GM18526 (cell line): ENCODE measurements at regions not wholly inside any gene's neighbourhood (a gene's known extent, or its start where the extent isn't known, plus 50 kb on each side); places are given as distances from the start of the nearest gene placed in this dataset.

Experiments used
- POLR2A ChIP-seq: IDR thresholded peaks from 3 replicates; pipeline ENCODE4 v1.6.1; 2011; ENCODE audit not compliant: insufficient read length; ENCODE audit errors: extremely low read depth

GRCh38 chr16:86211265-86211664 is 299.1 kb upstream of the FOXF1 start:
- no peak for TF ChIP-seq POLR2A

DNA sequence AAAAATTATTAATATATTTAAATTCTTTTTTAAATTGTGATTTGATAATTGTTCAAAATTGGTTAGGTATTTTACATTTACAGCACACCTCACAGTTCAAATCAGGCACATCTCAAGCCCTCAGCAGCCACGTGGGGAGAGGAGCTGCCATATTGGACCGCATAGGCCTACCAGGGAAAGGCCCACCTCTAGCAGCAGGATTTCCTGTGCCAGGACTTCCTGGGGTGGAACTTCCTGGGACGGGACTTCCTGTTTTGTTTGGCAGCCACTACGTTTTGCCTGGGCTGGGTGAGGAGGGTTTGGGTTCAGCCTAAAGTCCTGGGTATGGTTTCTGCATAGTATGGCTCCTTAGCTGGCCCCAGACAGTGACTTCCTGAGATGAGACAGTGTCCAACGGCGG is 298.5 kb upstream of the FOXF1 start:
- TF ChIP-seq POLR2A: no peak

- no peak for TF ChIP-seq POLR2A
Measured at GRCh38 chr16:86212706-86213436, 297.5 kb upstream of the FOXF1 start.

- no peak for TF ChIP-seq POLR2A
Measured at GRCh38 chr16:86213437-86214205, 296.7 kb upstream of the FOXF1 start.

DNA sequence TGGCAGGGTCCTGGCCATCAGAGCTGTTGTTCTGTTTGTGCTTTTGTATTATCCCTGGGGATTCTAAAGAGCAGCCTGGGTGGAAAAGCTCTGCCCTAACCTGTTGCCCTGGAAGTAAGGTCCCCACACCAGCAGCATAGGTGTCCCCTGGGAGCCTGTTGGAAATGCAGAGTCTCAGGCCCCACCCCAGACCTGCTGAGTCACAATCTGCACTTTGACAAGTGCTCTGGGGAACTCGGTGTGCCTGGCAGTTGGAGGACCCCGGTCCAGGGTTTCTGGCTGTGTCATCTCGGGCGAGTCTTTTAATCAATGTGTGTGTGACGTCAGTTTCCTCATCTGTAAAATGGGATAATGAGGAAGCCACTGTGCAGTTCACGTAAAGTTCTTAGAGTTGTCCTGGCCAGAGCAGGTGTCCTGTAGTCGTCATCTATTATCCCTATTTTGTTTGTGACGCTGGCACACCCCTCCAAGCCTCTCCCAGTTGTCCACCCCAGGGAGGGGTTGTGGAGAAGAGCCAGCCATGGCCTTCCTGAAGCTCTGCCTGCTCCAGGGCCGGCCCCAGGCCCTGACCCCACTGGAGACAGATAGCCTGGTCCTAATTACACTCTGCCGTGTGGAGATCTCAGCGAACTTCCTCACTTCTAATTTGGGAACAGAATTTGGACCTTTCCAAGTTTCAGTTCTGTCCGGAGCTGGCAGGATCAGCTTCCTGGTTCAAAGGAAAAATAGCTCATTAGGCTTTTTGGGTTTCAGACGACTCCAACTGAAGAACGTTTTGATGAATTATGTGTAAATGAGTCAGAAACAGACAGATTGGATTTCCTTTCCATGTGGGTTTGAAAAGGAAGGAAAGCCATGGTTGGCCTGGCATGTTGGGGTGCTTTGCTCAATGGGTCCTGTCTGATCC is 295.7 kb upstream of the FOXF1 start:
- no peak for TF ChIP-seq POLR2A

GRCh38 chr16:86215233-86215978 is 294.9 kb upstream of the FOXF1 start:
- no peak for TF ChIP-seq POLR2A

DNA sequence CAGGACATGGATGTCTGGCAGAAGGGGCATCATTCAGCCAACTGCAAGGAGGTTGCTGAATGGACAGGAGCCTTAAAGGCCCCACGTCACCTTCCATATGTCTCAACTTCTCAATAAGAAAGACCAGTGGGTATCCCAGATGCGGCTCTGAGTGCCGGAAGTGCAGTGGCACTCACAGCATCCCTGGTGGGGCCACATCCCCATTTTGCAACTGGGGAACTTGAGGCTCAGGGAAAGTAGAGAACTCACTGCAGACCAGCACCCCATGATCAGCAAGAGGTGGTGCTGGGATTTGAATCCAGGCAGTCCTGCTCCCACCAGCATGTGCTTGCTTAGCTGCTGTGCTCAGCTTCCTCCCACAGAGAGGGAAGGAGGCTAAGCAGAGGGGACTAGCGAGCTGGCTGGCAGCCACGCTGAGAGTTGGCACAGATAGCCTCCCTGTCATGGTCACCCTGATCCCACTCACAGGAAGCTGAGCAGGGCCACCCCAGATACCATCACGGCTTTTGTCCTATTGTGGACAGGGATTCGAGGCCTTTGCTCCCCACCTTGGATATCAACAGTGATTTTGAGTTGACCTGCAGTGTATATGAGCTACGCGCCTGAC is 294.2 kb upstream of the FOXF1 start:
- no peak for TF ChIP-seq POLR2A

DNA sequence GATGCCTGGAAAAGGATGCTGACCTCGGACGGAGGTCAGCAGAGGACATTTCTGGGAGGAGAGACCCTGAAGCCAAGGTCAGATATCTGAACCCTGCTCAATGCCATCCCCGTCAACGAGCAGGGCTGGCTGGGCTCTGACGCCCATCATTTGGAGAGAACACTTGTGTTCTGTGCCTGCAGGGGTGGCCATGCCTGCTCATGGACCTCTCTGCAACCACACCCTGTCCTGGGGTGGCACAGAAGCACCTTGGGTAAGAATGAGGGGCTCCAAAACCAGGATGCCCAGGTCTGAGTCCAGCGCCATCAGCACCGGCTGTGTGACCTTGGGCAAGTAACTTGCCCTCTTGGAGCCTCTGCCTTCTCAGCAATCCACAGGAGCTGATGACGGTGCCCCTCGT is 293.7 kb upstream of the FOXF1 start:
- no peak for TF ChIP-seq POLR2A

- TF ChIP-seq POLR2A: no peak
Measured at GRCh38 chr16:86217001-86217890, 293.1 kb upstream of the FOXF1 start.

DNA sequence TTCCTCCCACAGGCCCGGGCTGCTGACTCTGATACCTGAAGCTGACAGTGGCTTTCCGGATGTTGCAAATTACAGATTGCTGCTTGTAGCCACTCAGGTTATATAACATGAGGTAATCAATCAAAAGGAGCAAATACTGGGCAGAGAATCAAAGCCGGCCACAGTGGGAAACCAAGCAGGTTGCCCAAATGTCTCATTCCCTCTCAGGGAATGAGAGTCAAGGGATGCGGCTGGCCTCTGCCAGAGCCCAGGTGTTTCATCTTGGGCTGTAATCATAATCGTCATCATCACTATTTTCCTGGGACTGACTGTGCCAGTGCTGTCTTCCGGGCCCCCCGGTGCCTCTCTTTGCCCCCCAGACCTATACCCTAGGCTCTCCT is 292.4 kb upstream of the FOXF1 start:
- TF ChIP-seq POLR2A: no peak

GRCh38 chr16:86218479-86219170 is 291.7 kb upstream of the FOXF1 start:
- TF ChIP-seq POLR2A: no peak

GRCh38 chr16:86219655-86220445 is 290.5 kb upstream of the FOXF1 start:
- no peak for TF ChIP-seq POLR2A
